Heart left ventricle (tissue), 16 donors: ENCODE measurements at regions not wholly inside any gene's neighbourhood (a gene's known extent, or its start where the extent isn't known, plus 50 kb on each side); places are given as distances from the start of the nearest gene placed in this dataset.

Source experiments
- ATAC-seq, 4 donors: fragments of 200-7000 bp; cut with Tn5 transposase; one replicate each; pipeline ENCODE4 v1.9.1; 2020 to 2022; ENCODE audit warnings: moderate library complexity in 4 of 4, mild to moderate bottlenecking in 3 of 4, moderate number of reproducible peaks in 1 of 4
- DNase-seq, 5 donors: peaks; one replicate each; pipeline ENCODE4 v3.0.0-alpha.2; 2020
- H3K27ac ChIP-seq, 12 donors: fragments of 200-600 bp; sonication (generic) in 4 of 12; one replicate each; pipeline versions ENCODE4 v1.5.0 to v1.8.0; 2016 to 2022; ENCODE audit warnings: mild to moderate bottlenecking in 2 of 12
- H3K27me3 ChIP-seq, 9 donors: fragments of 200-600 bp; sonication (generic) in 2 of 9; one replicate each; pipeline versions ENCODE4 v1.5.1 to v1.8.0; 2016 to 2022; ENCODE audit warnings: mild to moderate bottlenecking in 3 of 9
- H3K36me3 ChIP-seq, 9 donors: fragments of 200-600 bp; sonication (generic) in 2 of 9; one replicate each; pipeline versions ENCODE4 v1.5.0 to v1.8.0; 2018 to 2022; ENCODE audit warnings: mild to moderate bottlenecking in 2 of 9
- H3K4me1 ChIP-seq, 12 donors: fragments of 200-600 bp; sonication (generic) in 4 of 12; one replicate each; pipeline versions ENCODE4 v1.5.0 to v1.8.0; 2016 to 2022; ENCODE audit warnings: mild to moderate bottlenecking in 3 of 12
- H3K4me3 ChIP-seq, 12 donors: fragments of 200-600 bp; sonication (generic) in 4 of 12; one replicate each; pipeline versions ENCODE4 v1.5.0 to v1.8.0; 2017 to 2022; ENCODE audit warnings: mild to moderate bottlenecking in 9 of 12, moderate library complexity in 4 of 12
- H3K9me3 ChIP-seq, 12 donors: fragments of 200-600 bp; sonication (generic) in 4 of 12; one replicate each; pipeline versions ENCODE4 v1.5.0 to v1.8.0; 2016 to 2022; ENCODE audit warnings: mild to moderate bottlenecking in 1 of 12
- POLR2A ChIP-seq, 2 donors: fragments of 450-650 bp; IDR thresholded peaks; one replicate each; pipeline ENCODE4 v1.6.1; 2017; ENCODE audit warnings: antibody characterized with exemption in 2 of 2, mild to moderate bottlenecking in 2 of 2, moderate library complexity in 2 of 2
- WGBS, 4 donors: extraction: QIAGEN DNeasy Blood & Tissue Kit in 2 of 4; methylation state at CpG; one replicate each; pipeline versions ENCODE4 v1.1.5 to v1.1.7; 2013 to 2018; 5-methylcytosine and 5-hydroxymethylcytosine counted together
- intact Hi-C, 10 donors: fragments of 100-400 bp; cut with DNase I; formaldehyde crosslinking; loops; one replicate each; pipeline versions ENCODE4 v1.11.1 to v1.14.2; 2022
- TF ChIP-seq, protein P1 (sequence below), 12 donors: fragments of 200-600 bp; sonication (generic) in 4 of 12; IDR thresholded peaks; one replicate each; pipeline versions ENCODE4 v1.5.0 to v1.8.0; 2018 to 2022; ENCODE audit warnings: antibody characterized with exemption in 12 of 12, mild to moderate bottlenecking in 5 of 12
- donor health status: ischemic (EF 13 %, LVEDD 7.1; RV severe dilation, severe dysfunction).
- donor health status: healthy with polysubstance abuse.
- donor health status: DM: no; HTN: yes; CAD: no.
- donor health status: DM: no; HTN: no; CAD: no.
- donor health status: ischemic (EF 25% LVEDD 6.9; RV normal size, moderate dysfunction).
- donor health status: ischemic (EF 25% LVEDD 5.7; RV mildly dilated, moderate dysfunction).
- donor health status: healthy.
- donor health status: DM: yes; HTN: yes; CAD: no.
- donor health status: ischemic (EF 35%, LVEDD 5.7; RV mildly dilated, moderate dysfunction).
- donor health status: nonischemic (EF 11% LVEDD 7.7; RV severe dilation, severe dysfunction).
- donor health status: DM: yes; HTN: yes; CAD: no.
- donor health status: PGD.
- donor health status: ischemic (EF 29% LVEDD 5.4; RV normal size, mild dysfunction).
- donor health status: nonischemic (EF 23%, LVEDD 6.1; RV moderate dilation, normal function).

GRCh38 chr6:124882579-124883393 lies 79.5 kb upstream of the RNF217 start:
- no peak for TF ChIP-seq POLR2A (IDR thresholded peaks at IDR 0.05)
- TF ChIP-seq, protein P1, sequence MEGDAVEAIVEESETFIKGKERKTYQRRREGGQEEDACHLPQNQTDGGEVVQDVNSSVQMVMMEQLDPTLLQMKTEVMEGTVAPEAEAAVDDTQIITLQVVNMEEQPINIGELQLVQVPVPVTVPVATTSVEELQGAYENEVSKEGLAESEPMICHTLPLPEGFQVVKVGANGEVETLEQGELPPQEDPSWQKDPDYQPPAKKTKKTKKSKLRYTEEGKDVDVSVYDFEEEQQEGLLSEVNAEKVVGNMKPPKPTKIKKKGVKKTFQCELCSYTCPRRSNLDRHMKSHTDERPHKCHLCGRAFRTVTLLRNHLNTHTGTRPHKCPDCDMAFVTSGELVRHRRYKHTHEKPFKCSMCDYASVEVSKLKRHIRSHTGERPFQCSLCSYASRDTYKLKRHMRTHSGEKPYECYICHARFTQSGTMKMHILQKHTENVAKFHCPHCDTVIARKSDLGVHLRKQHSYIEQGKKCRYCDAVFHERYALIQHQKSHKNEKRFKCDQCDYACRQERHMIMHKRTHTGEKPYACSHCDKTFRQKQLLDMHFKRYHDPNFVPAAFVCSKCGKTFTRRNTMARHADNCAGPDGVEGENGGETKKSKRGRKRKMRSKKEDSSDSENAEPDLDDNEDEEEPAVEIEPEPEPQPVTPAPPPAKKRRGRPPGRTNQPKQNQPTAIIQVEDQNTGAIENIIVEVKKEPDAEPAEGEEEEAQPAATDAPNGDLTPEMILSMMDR (IDR thresholded peaks at IDR 0.05), result no peak
- Histone ChIP-seq H3K4me1 (peaks cover 0 to 14% (median 10%) of the 10 kb centered on the region in 12 donors), H3K4me3 (no peak overlapping the region), H3K36me3 (no peaks in the 10 kb centered on the region), H3K9me3 (no peaks in the 10 kb centered on the region), H3K27me3 (no peaks in the 10 kb centered on the region), H3K27ac (no peak overlapping the region)
- intact Hi-C loops, result loop anchor here in 1 of 10 donors (10.0 kb wide), 1 partner anchor 412 kb away; no protein-coding TSS in a partner anchor
- ATAC-seq (peak in 1 of 4 donors; percentile 36), DNase-seq (no peak)
- 33 to 41% (median 38%) methylated on average over 4 of the region's 4 CpGs for WGBS, 4 donors

DNA sequence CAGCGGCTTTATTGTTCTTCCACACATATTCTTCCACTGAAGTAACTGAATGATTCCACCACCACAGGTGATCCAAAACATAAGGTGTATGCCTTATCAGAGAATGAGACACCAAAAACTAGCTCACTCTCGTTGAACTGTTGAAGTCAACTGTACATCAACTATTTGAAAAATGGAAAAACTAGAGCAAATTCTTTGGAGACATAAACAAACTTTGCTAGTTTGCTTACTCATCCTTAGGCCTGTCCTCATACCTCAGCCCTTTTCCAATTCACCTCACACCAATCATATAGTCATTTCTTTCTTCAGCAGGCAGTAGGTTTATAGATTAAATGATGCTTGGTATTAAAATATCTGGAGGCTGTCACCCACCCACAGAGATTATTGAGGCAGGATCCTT lies 77.1 kb upstream of the RNF217 start:
- TF ChIP-seq, protein P1 (IDR thresholded peaks at IDR 0.05), result no peak
- TF ChIP-seq POLR2A (IDR thresholded peaks at IDR 0.05), result no peak
- 89 to 94% (median 92%) methylated on average over 2 of the region's 2 CpGs for WGBS, 4 donors
- Histone ChIP-seq H3K4me1 (peaks cover 0 to 20% (median 11%) of the 10 kb centered on the region in 12 donors), H3K27me3 (no peaks in the 10 kb centered on the region), H3K9me3 (no peaks in the 10 kb centered on the region), H3K27ac (no peak overlapping the region), H3K4me3 (no peak overlapping the region), H3K36me3 (no peaks in the 10 kb centered on the region)
- ATAC-seq (no peak), DNase-seq (no peak)
- intact Hi-C loops, result loop anchor here in 1 of 10 donors (10.0 kb wide), 1 partner anchor 410 kb away; no protein-coding TSS in a partner anchor

DNA sequence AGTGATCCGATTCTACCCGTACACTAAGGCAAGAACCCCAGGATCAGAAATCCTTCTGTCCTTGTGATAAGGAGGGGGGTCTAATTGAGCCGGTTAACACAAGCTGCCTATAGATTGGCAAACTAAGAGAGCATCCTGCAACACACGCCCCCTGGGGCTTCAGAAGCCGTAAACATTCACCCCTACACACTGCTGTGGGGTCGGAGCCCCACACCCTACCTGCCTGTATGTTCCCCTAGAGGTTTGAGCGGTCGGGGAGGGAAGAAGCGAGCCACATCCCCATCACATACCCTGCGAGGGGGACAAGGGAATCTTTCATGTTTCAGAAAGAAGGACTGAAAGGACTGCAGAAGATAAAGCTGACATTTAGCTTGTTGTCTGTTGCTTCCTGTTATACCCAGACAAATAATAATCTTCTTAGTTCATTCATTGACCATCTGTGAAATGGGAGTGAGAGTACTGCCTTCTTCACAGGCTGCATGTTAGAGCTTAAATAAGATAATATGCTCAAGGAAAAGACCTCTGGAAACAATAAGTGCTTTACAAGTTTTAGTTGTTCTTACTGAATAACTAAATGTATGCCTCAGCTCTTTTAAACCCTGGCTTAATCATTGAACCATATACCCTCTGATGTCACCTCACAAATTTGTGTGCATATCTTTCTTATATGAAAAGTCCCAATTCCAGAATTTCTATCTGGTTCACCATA lies 74.2 kb upstream of the RNF217 start:
- DNase-seq (no peak), ATAC-seq (no peak)
- Histone ChIP-seq H3K27me3 (no peaks in the 10 kb centered on the region), H3K9me3 (no peaks in the 10 kb centered on the region), H3K27ac (no peak overlapping the region), H3K4me1 (peaks cover 0 to 10% (median 0%) of the 10 kb centered on the region in 12 donors), H3K36me3 (no peaks in the 10 kb centered on the region), H3K4me3 (no peak overlapping the region)
- no peak for TF ChIP-seq POLR2A (IDR thresholded peaks at IDR 0.05)
- TF ChIP-seq, protein P1 (IDR thresholded peaks at IDR 0.05), result no peak
- 87 to 93% (median 89%) methylated on average over 9 to 10 of the region's 10 CpGs for WGBS, 4 donors
- intact Hi-C loops, result loop anchor here in 1 of 10 donors (10.0 kb wide), 1 partner anchor 407 kb away; no protein-coding TSS in a partner anchor
